ENCODE measurements at regions not wholly inside any gene's neighbourhood (a gene's known extent, or its start where the extent isn't known, plus 50 kb on each side); places are given as distances from the start of the nearest gene placed in this dataset.
"Not testable (repeated sequence)": the region's sequence is repeated elsewhere in the genome, so short reads cannot be mapped to it uniquely, and the experiment has no call there.

- no peaks in the 10 kb centered on the region for H3K9me3 ChIP-seq (ENCODE audit: control insufficient read depth, insufficient read depth, low read length)
- no peak overlapping the region for H3K4me3 ChIP-seq (ENCODE audit: low read depth, low read length)
- no peak for DNase-seq (ENCODE audit: low read depth, low spot score)
- H3K27me3 ChIP-seq (ENCODE audit: control insufficient read depth, insufficient read depth, low read length), result no peaks in the 10 kb centered on the region
- ChIA-PET CTCF (no interaction called here), POLR2A (no interaction called here)
- no peak overlapping the region for H3K27ac ChIP-seq (ENCODE audit: low read depth, low read length)
- TF ChIP-seq CTCF (IDR thresholded peaks at IDR 0.05; ENCODE audit: low read depth, low read length), result no peak
Observed at GRCh38 chr10:44259090-44259874, 125.6 kb downstream of the CXCL12 start.

GRCh38 chr10:44258460-44259089, 126.3 kb downstream of the CXCL12 start:
- POLR2A ChIA-PET, result no interaction called here
- TF ChIP-seq CTCF (IDR thresholded peaks at IDR 0.05; ENCODE audit: low read depth, low read length), result no peak
- no peaks in the 10 kb centered on the region for H3K27me3 ChIP-seq (ENCODE audit: control insufficient read depth, insufficient read depth, low read length)
- DNase-seq (ENCODE audit: low read depth, low spot score), result no peak
- no peak overlapping the region for H3K27ac ChIP-seq (ENCODE audit: low read depth, low read length)
- no peaks in the 10 kb centered on the region for H3K9me3 ChIP-seq (ENCODE audit: control insufficient read depth, insufficient read depth, low read length)
- CTCF ChIA-PET, result no interaction called here
- no peak overlapping the region for H3K4me3 ChIP-seq (ENCODE audit: low read depth, low read length)

GRCh38 chr10:44258019-44258418, 126.9 kb downstream of the CXCL12 start:
- ChIA-PET CTCF (no interaction called here), POLR2A (no interaction called here)
- no peak for TF ChIP-seq CTCF (IDR thresholded peaks at IDR 0.05; ENCODE audit: low read depth, low read length)
- Histone ChIP-seq H3K27me3 (ENCODE audit: control insufficient read depth, insufficient read depth, low read length) (no peaks in the 10 kb centered on the region), H3K4me3 (ENCODE audit: low read depth, low read length) (no peak overlapping the region), H3K9me3 (ENCODE audit: control insufficient read depth, insufficient read depth, low read length) (no peaks in the 10 kb centered on the region), H3K27ac (ENCODE audit: low read depth, low read length) (no peak overlapping the region)
- no peak for DNase-seq (ENCODE audit: low read depth, low spot score)

- ChIA-PET POLR2A (no interaction called here), CTCF (no interaction called here)
- peak; percentile 75 for DNase-seq (ENCODE audit: low read depth, low spot score)
- TF ChIP-seq CTCF (IDR thresholded peaks at IDR 0.05; ENCODE audit: low read depth, low read length), result no peak
- Histone ChIP-seq H3K27me3 (ENCODE audit: control insufficient read depth, insufficient read depth, low read length) (peaks cover 6% of the 10 kb centered on the region), H3K4me3 (ENCODE audit: low read depth, low read length) (no peak overlapping the region), H3K9me3 (ENCODE audit: control insufficient read depth, insufficient read depth, low read length) (no peaks in the 10 kb centered on the region), H3K27ac (ENCODE audit: low read depth, low read length) (no peak overlapping the region)
Observed at GRCh38 chr10:44253769-44254462, 131.0 kb downstream of the CXCL12 start.

GRCh38 chr10:44252631-44253030, 132.3 kb downstream of the CXCL12 start:
- POLR2A ChIA-PET; H3K9me3 ChIP-seq (ENCODE audit: control insufficient read depth, insufficient read depth, low read length); CTCF ChIA-PET: not testable (repeated sequence)

GRCh38 chr10:44249933-44250332, 135.0 kb downstream of the CXCL12 start:
- H3K4me3 ChIP-seq (ENCODE audit: low read depth, low read length); POLR2A ChIA-PET; H3K27ac ChIP-seq (ENCODE audit: low read depth, low read length); H3K27me3 ChIP-seq (ENCODE audit: control insufficient read depth, insufficient read depth, low read length); H3K9me3 ChIP-seq (ENCODE audit: control insufficient read depth, insufficient read depth, low read length); CTCF ChIA-PET; DNase-seq (ENCODE audit: low read depth, low spot score): not testable (repeated sequence)

More at GRCh38 chr10:44252631-44253030, 132.3 kb downstream of the CXCL12 start:
- H3K4me3 ChIP-seq (ENCODE audit: low read depth, low read length); H3K27ac ChIP-seq (ENCODE audit: low read depth, low read length); H3K27me3 ChIP-seq (ENCODE audit: control insufficient read depth, insufficient read depth, low read length); DNase-seq (ENCODE audit: low read depth, low spot score): not testable (repeated sequence)
